Activated CD4-positive, alpha-beta memory T cell treated with anti-CD3 and anti-CD28 coated beads for 36 hours (primary cell): ENCODE measurements at regions not wholly inside any gene's neighbourhood (a gene's known extent, or its start where the extent isn't known, plus 50 kb on each side); places are given as distances from the start of the nearest gene placed in this dataset.
"Not testable (repeated sequence)": the region's sequence is repeated elsewhere in the genome, so short reads cannot be mapped to it uniquely, and the experiment has no call there.

Experiments
- CTCF ChIA-PET: fragments of 350-600 bp; sonication (Branson Sonifier 250); formaldehyde crosslinking; loops from one replicate; lab custom pipeline; 2021; ENCODE audit warnings: antibody characterized with exemption, inconsistent platforms; lab: Charles Lee
- POLR2A ChIA-PET: fragments of 350-600 bp; sonication (Branson Sonifier 250); formaldehyde crosslinking; loops from one replicate; lab custom pipeline; 2021; ENCODE audit warnings: antibody characterized with exemption; lab: Charles Lee
- DNase-seq: peaks from one replicate; pipeline ENCODE4 v3.0.0-alpha.2; 2020
- H3K27ac Mint-ChIP-seq: one replicate; pipeline ENCODE4 v1.8.0; 2021; ENCODE audit warnings: mixed read lengths
- H3K27me3 Mint-ChIP-seq: one replicate; pipeline ENCODE4 v1.8.0; 2021; ENCODE audit warnings: mixed read lengths
- H3K36me3 Mint-ChIP-seq: one replicate; pipeline ENCODE4 v1.8.0; 2021; ENCODE audit warnings: mixed read lengths
- H3K4me1 Mint-ChIP-seq: one replicate; pipeline ENCODE4 v1.8.0; 2021; ENCODE audit warnings: low read depth, mixed read lengths
- H3K4me3 Mint-ChIP-seq: one replicate; pipeline ENCODE4 v1.8.0; 2021; ENCODE audit warnings: mild to moderate bottlenecking, mixed read lengths
- H3K9me3 Mint-ChIP-seq: one replicate; pipeline ENCODE4 v1.8.0; 2021; ENCODE audit warnings: mixed read lengths
- intact Hi-C: fragments of 100-400 bp; cut with micrococcal nuclease; formaldehyde crosslinking; loops from one replicate; pipeline ENCODE4 v1.15.1; 2023

- Mint-ChIP-seq H3K4me3 (no peak overlapping the region), H3K4me1 (no peaks in the 10 kb centered on the region), H3K9me3 (peaks cover 5% of the 10 kb centered on the region), H3K36me3 (no peaks in the 10 kb centered on the region), H3K27me3 (no peaks in the 10 kb centered on the region), H3K27ac (no peak overlapping the region)
- POLR2A ChIA-PET: no interaction called here
- intact Hi-C loops: no loop called here
- DNase-seq: no peak
- CTCF ChIA-PET: no interaction called here
Observed at GRCh38 chr3:103295974-103296570, 861.3 kb downstream of the ZPLD1 start.

GRCh38 chr3:103297502-103297901, 862.7 kb downstream of the ZPLD1 start:
- H3K4me1 Mint-ChIP-seq, DNase-seq, intact Hi-C loops, H3K27me3 Mint-ChIP-seq, H3K9me3 Mint-ChIP-seq, H3K27ac Mint-ChIP-seq, H3K4me3 Mint-ChIP-seq, POLR2A ChIA-PET, CTCF ChIA-PET, H3K36me3 Mint-ChIP-seq: not testable (repeated sequence)

- intact Hi-C loops: no loop called here
- Mint-ChIP-seq H3K27me3 (no peaks in the 10 kb centered on the region), H3K4me3 (no peak overlapping the region), H3K27ac (no peak overlapping the region), H3K9me3 (no peaks in the 10 kb centered on the region), H3K36me3 (no peaks in the 10 kb centered on the region), H3K4me1 (no peaks in the 10 kb centered on the region)
- ChIA-PET POLR2A (no interaction called here), CTCF (no interaction called here)
- no peak for DNase-seq
Observed at GRCh38 chr3:103306104-103306503, 871.3 kb downstream of the ZPLD1 start.

- POLR2A ChIA-PET: no interaction called here
- Mint-ChIP-seq H3K36me3 (no peaks in the 10 kb centered on the region), H3K4me1 (no peaks in the 10 kb centered on the region), H3K27ac (no peak overlapping the region), H3K27me3 (no peaks in the 10 kb centered on the region), H3K4me3 (no peak overlapping the region), H3K9me3 (no peaks in the 10 kb centered on the region)
- intact Hi-C loops: no loop called here
- CTCF ChIA-PET: no interaction called here
- DNase-seq: no peak
Observed at GRCh38 chr3:103308921-103309320, 874.1 kb downstream of the ZPLD1 start.

GRCh38 chr3:103319912-103320311, 885.1 kb downstream of the ZPLD1 start:
- no peaks in the 10 kb centered on the region for H3K4me1 Mint-ChIP-seq
- H3K27me3 Mint-ChIP-seq: no peaks in the 10 kb centered on the region
- no peak for DNase-seq
- peaks cover 8% of the 10 kb centered on the region for H3K9me3 Mint-ChIP-seq
- ChIA-PET CTCF (no interaction called here), POLR2A (no interaction called here)
- no peak overlapping the region for H3K4me3 Mint-ChIP-seq
- intact Hi-C loops: no loop called here
- no peaks in the 10 kb centered on the region for H3K36me3 Mint-ChIP-seq
- H3K27ac Mint-ChIP-seq: no peak overlapping the region

GRCh38 chr3:103337179-103337845, 902.5 kb downstream of the ZPLD1 start:
- H3K27me3 Mint-ChIP-seq: no peaks in the 10 kb centered on the region
- H3K4me1 Mint-ChIP-seq: no peaks in the 10 kb centered on the region
- no peak overlapping the region for H3K4me3 Mint-ChIP-seq
- no peak overlapping the region for H3K27ac Mint-ChIP-seq
- no peak for DNase-seq
- intact Hi-C loops: no loop called here
- H3K36me3 Mint-ChIP-seq: no peaks in the 10 kb centered on the region
- ChIA-PET CTCF (no interaction called here), POLR2A (no interaction called here)
- H3K9me3 Mint-ChIP-seq: peaks cover 2% of the 10 kb centered on the region

- Mint-ChIP-seq H3K4me1 (no peaks in the 10 kb centered on the region), H3K27ac (no peak overlapping the region), H3K4me3 (no peak overlapping the region), H3K27me3 (no peaks in the 10 kb centered on the region), H3K9me3 (peaks cover 2% of the 10 kb centered on the region), H3K36me3 (no peaks in the 10 kb centered on the region)
- intact Hi-C loops: no loop called here
- DNase-seq: no peak
- POLR2A ChIA-PET: no interaction called here
- CTCF ChIA-PET: no interaction called here
Observed at GRCh38 chr3:103341078-103341606, 906.3 kb downstream of the ZPLD1 start.

GRCh38 chr3:103342205-103342731, 907.5 kb downstream of the ZPLD1 start:
- POLR2A ChIA-PET: no interaction called here
- Mint-ChIP-seq H3K27ac (no peak overlapping the region), H3K9me3 (peaks cover 2% of the 10 kb centered on the region), H3K36me3 (no peaks in the 10 kb centered on the region), H3K27me3 (no peaks in the 10 kb centered on the region), H3K4me3 (no peak overlapping the region), H3K4me1 (no peaks in the 10 kb centered on the region)
- CTCF ChIA-PET: no interaction called here
- DNase-seq: no peak
- intact Hi-C loops: no loop called here

GRCh38 chr3:103349760-103350159, 914.9 kb downstream of the ZPLD1 start:
- no peak overlapping the region for H3K4me3 Mint-ChIP-seq
- no peaks in the 10 kb centered on the region for H3K27me3 Mint-ChIP-seq
- intact Hi-C loops: no loop called here
- ChIA-PET CTCF (no interaction called here), POLR2A (no interaction called here)
- DNase-seq: no peak
- H3K27ac Mint-ChIP-seq: no peak overlapping the region
- no peaks in the 10 kb centered on the region for H3K36me3 Mint-ChIP-seq
- peaks cover 5% of the 10 kb centered on the region for H3K9me3 Mint-ChIP-seq
- no peaks in the 10 kb centered on the region for H3K4me1 Mint-ChIP-seq

- Mint-ChIP-seq H3K9me3 (no peaks in the 10 kb centered on the region), H3K27me3 (no peaks in the 10 kb centered on the region), H3K27ac (no peak overlapping the region), H3K4me3 (no peak overlapping the region), H3K36me3 (no peaks in the 10 kb centered on the region), H3K4me1 (no peaks in the 10 kb centered on the region)
- intact Hi-C loops: no loop called here
- no peak for DNase-seq
- ChIA-PET CTCF (no interaction called here), POLR2A (no interaction called here)
Observed at GRCh38 chr3:103365467-103365866, 930.7 kb downstream of the ZPLD1 start.

GRCh38 chr3:103367481-103367880, 932.7 kb downstream of the ZPLD1 start:
- no peaks in the 10 kb centered on the region for H3K9me3 Mint-ChIP-seq
- H3K36me3 Mint-ChIP-seq: no peaks in the 10 kb centered on the region
- no peak for DNase-seq
- no peaks in the 10 kb centered on the region for H3K27me3 Mint-ChIP-seq
- H3K27ac Mint-ChIP-seq: no peak overlapping the region
- intact Hi-C loops: no loop called here
- ChIA-PET CTCF (no interaction called here), POLR2A (no interaction called here)
- no peaks in the 10 kb centered on the region for H3K4me1 Mint-ChIP-seq
- no peak overlapping the region for H3K4me3 Mint-ChIP-seq

GRCh38 chr3:103371411-103371810, 936.6 kb downstream of the ZPLD1 start:
- no peaks in the 10 kb centered on the region for H3K4me1 Mint-ChIP-seq
- POLR2A ChIA-PET: no interaction called here
- CTCF ChIA-PET: no interaction called here
- intact Hi-C loops: no loop called here
- H3K36me3 Mint-ChIP-seq: no peaks in the 10 kb centered on the region
- H3K27me3 Mint-ChIP-seq: no peaks in the 10 kb centered on the region
- no peak for DNase-seq
- H3K4me3 Mint-ChIP-seq: no peak overlapping the region
- H3K27ac Mint-ChIP-seq: no peak overlapping the region
- H3K9me3 Mint-ChIP-seq: no peaks in the 10 kb centered on the region

- intact Hi-C loops: no loop called here
- DNase-seq: no peak
- POLR2A ChIA-PET: no interaction called here
- no peak overlapping the region for H3K27ac Mint-ChIP-seq
- no peak overlapping the region for H3K4me3 Mint-ChIP-seq
- H3K9me3 Mint-ChIP-seq: no peaks in the 10 kb centered on the region
- no peaks in the 10 kb centered on the region for H3K27me3 Mint-ChIP-seq
- no peaks in the 10 kb centered on the region for H3K36me3 Mint-ChIP-seq
- no peaks in the 10 kb centered on the region for H3K4me1 Mint-ChIP-seq
- CTCF ChIA-PET: no interaction called here
Observed at GRCh38 chr3:103372031-103372430, 937.2 kb downstream of the ZPLD1 start.
